ENCODE measurements at regions not wholly inside any gene's neighbourhood (a gene's known extent, or its start where the extent isn't known, plus 50 kb on each side); places are given as distances from the start of the nearest gene placed in this dataset.

GRCh38 chrX:141341743-141342142 is 99.4 kb upstream of the SPANXC start:
- H3K4me3 ChIP-seq (ENCODE audit: low read depth, low read length) = no peak overlapping the region
- DNase-seq (ENCODE audit: low read depth) = no peak
- TF ChIP-seq CTCF (IDR thresholded peaks at IDR 0.05; ENCODE audit: low read depth, low read length, missing control alignments) = no peak
- in situ Hi-C loops (cut with HindIII; ENCODE audit: low sequenced_read_pairs) = loop anchor here (5.0 kb wide), 1 partner anchor 39 kb away; no protein-coding TSS in a partner anchor

GRCh38 chrX:141341341-141341740 is 99.0 kb upstream of the SPANXC start:
- in situ Hi-C loops (cut with HindIII; ENCODE audit: low sequenced_read_pairs) = loop anchor here (5.0 kb wide), 1 partner anchor 39 kb away; no protein-coding TSS in a partner anchor
- no peak overlapping the region for H3K4me3 ChIP-seq (ENCODE audit: low read depth, low read length)
- peak; percentile 56 for DNase-seq (ENCODE audit: low read depth)
- TF ChIP-seq CTCF (IDR thresholded peaks at IDR 0.05; ENCODE audit: low read depth, low read length, missing control alignments) = no peak

- no peak for TF ChIP-seq CTCF (IDR thresholded peaks at IDR 0.05; ENCODE audit: low read depth, low read length, missing control alignments)
- in situ Hi-C loops (cut with HindIII; ENCODE audit: low sequenced_read_pairs) = no loop called here
- no peak overlapping the region for H3K4me3 ChIP-seq (ENCODE audit: low read depth, low read length)
- no peak for DNase-seq (ENCODE audit: low read depth)
Observed at GRCh38 chrX:141320801-141321200, 78.5 kb upstream of the SPANXC start.

GRCh38 chrX:141314441-141314840 is 72.1 kb upstream of the SPANXC start:
- no peak overlapping the region for H3K4me3 ChIP-seq (ENCODE audit: low read depth, low read length)
- DNase-seq (ENCODE audit: low read depth) = no peak
- TF ChIP-seq CTCF (IDR thresholded peaks at IDR 0.05; ENCODE audit: low read depth, low read length, missing control alignments) = no peak
- in situ Hi-C loops (cut with HindIII; ENCODE audit: low sequenced_read_pairs) = no loop called here

- DNase-seq (ENCODE audit: low read depth) = no peak
- TF ChIP-seq CTCF (IDR thresholded peaks at IDR 0.05; ENCODE audit: low read depth, low read length, missing control alignments) = no peak
- in situ Hi-C loops (cut with HindIII; ENCODE audit: low sequenced_read_pairs) = loop anchor here (5.0 kb wide), 1 partner anchor 41 kb away; no protein-coding TSS in a partner anchor
- no peak overlapping the region for H3K4me3 ChIP-seq (ENCODE audit: low read depth, low read length)
Observed at GRCh38 chrX:141301017-141301416, 58.7 kb upstream of the SPANXC start.

Measured in astrocyte of the cerebellum (primary cell).